ENCODE measurements at regions not wholly inside any gene's neighbourhood (a gene's known extent, or its start where the extent isn't known, plus 50 kb on each side); places are given as distances from the start of the nearest gene placed in this dataset.

GRCh38 chr19:5396096-5396939 is 55.7 kb upstream of the PTPRS start:
- TF ChIP-seq CTCF (conservative IDR thresholded peaks at IDR 0.05 in 1 of 2, IDR thresholded peaks at IDR 0.05 in 1 of 2; ENCODE audit: low read depth in 1 of 2, low read length in 2 of 2) (no peak), EZH2 (IDR thresholded peaks at IDR 0.05; ENCODE audit: low read length, missing control alignments) (no peak)
